ENCODE measurements at regions not wholly inside any gene's neighbourhood (a gene's known extent, or its start where the extent isn't known, plus 50 kb on each side); places are given as distances from the start of the nearest gene placed in this dataset.
"Not testable (repeated sequence)": the region's sequence is repeated elsewhere in the genome, so short reads cannot be mapped to it uniquely, and the experiment has no call there.

DNA sequence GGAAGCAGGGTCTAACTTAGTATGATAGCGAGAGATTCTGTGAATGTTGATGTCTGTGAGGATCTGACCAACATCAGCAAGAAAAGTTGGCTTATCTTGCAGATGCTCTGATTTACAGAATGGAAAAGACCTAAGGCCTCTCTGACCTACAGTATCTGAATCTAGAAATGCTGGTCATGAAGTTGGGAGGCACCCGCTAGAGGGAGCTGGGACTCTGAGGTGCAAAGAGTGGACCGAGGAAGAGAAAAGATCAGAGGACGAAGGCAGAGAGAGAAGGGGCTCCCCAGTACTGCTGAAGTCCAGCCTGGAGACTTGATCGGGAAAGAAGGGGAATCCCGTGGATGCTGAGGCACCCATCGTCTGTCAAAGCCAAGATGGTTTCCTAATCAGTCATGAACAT, 866.8 kb upstream of the USP9Y start:
- not testable (repeated sequence) for H2AFZ ChIP-seq (ENCODE audit: insufficient read depth, low read length, poor library complexity); H2BK5ac ChIP-seq (ENCODE audit: low read depth, low read length, poor library complexity); H3K23ac ChIP-seq (ENCODE audit: low read length); H3K79me1 ChIP-seq (ENCODE audit: low read length); H3K9me3 ChIP-seq (ENCODE audit: insufficient read depth, low read depth, low read length); H3K14ac ChIP-seq (ENCODE audit: low read length); H2BK12ac ChIP-seq (ENCODE audit: low read length); H4K8ac ChIP-seq (ENCODE audit: low read depth, low read length); H2AK5ac ChIP-seq (ENCODE audit: low read length); H3K4me2 ChIP-seq (ENCODE audit: low read length); H3K18ac ChIP-seq (ENCODE audit: low read length); H3K4me3 ChIP-seq (ENCODE audit: low read depth, low read length); H3K9ac ChIP-seq (ENCODE audit: low read length); DNase-seq; H3K4me1 ChIP-seq (ENCODE audit: control insufficient read depth in 1 of 2, insufficient read depth in 2 of 2, low read length in 2 of 2); H3K27ac ChIP-seq (ENCODE audit: low read depth, low read length); H4K91ac ChIP-seq (ENCODE audit: low read depth, low read length); H3K27me3 ChIP-seq (ENCODE audit: insufficient read depth, low read length); H3K4ac ChIP-seq (ENCODE audit: low read depth, low read length); H3K79me2 ChIP-seq (ENCODE audit: control insufficient read depth, insufficient read depth, low read length, poor library complexity); H4K12ac ChIP-seq (ENCODE audit: low read depth, low read length); H2BK120ac ChIP-seq (ENCODE audit: insufficient read depth, low read length, poor library complexity); H3K36me3 ChIP-seq (ENCODE audit: control insufficient read depth in 1 of 2, insufficient read depth in 2 of 2, low read length in 2 of 2)
- no CpG with 5 or more reads among the region's 7 CpGs for WGBS (ENCODE audit: extremely low coverage, insufficient coverage, insufficient read length)

Data from trophoblast cell (in vitro differentiated cells and primary cell).